Activated T-cell treated with anti-CD3 and anti-CD28 coated beads, Interleukin-2, amount 50 U/mL, for 4 hours (primary cell): ENCODE measurements at regions not wholly inside any gene's neighbourhood (a gene's known extent, or its start where the extent isn't known, plus 50 kb on each side); places are given as distances from the start of the nearest gene placed in this dataset.
"Not testable (repeated sequence)": the region's sequence is repeated elsewhere in the genome, so short reads cannot be mapped to it uniquely, and the experiment has no call there.

Experiments used
- ATAC-seq, 2 donors: fragments of 200-7000 bp; cut with Tn5 transposase; one replicate each; pipeline ENCODE4 v1.10.0; 2021
- DNase-seq: peaks from one replicate; pipeline ENCODE4 v3.0.0-alpha.2; 2020
- H3K27me3 Mint-ChIP-seq: one replicate; pipeline ENCODE4 v1.8.0; 2021; ENCODE audit warnings: low read depth, mixed read lengths
- H3K36me3 Mint-ChIP-seq: one replicate; pipeline ENCODE4 v1.8.0; 2022; ENCODE audit warnings: mixed read lengths; ENCODE audit not compliant: insufficient read depth
- H3K4me1 Mint-ChIP-seq: one replicate; pipeline ENCODE4 v1.8.0; 2021; ENCODE audit warnings: low read depth, mixed read lengths
- H3K4me3 Mint-ChIP-seq: one replicate; pipeline ENCODE4 v1.8.0; 2021; ENCODE audit warnings: mild to moderate bottlenecking, moderate library complexity, mixed read lengths
- H3K9me3 Mint-ChIP-seq: one replicate; pipeline ENCODE4 v1.8.0; 2021; ENCODE audit warnings: mixed read lengths

DNA sequence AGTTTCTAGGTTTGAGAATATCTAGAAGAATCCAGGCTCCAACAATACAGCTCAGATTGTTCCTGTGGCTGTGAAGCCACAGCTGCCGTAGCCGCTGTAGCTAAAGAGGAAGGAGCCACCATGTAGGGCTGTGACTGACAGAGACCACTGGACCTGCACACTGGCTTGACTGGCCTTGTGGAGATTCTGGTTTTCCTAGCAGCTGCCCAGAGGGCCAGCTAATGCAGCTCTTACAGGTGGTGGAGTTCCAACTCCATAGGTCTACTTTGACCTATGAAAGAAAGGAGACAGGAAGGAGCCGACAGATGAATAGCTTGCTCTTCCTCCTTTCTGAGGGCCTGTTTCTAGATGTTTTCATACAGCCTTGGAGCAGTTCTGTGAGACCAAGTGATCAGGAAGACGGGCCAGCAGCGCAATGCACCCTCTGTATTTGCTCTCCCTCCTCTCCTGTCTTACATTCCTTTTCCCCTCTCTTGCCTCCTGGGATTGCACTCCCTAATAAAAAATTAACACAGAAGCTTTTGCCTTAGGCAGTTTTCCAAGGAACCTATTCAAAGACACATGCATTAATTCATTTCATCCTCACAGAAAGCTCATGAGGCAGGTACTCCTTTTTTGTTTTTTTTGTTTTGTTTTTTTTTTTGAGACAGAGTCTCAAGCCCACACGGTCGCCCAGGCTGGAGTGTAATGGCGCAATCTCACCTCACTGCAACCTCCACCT lies 51.8 kb upstream of the MYB start:
- H3K4me3 Mint-ChIP-seq: no peak overlapping the region
- DNase-seq (no peak), ATAC-seq (peak; percentile 51 to 56)
- H3K9me3 Mint-ChIP-seq: no peaks in the 10 kb centered on the region
- peaks cover 33% of the 10 kb centered on the region for H3K4me1 Mint-ChIP-seq
- no peaks in the 10 kb centered on the region for H3K27me3 Mint-ChIP-seq
- no peaks in the 10 kb centered on the region for H3K36me3 Mint-ChIP-seq

GRCh38 chr6:135128268-135128914 lies 52.7 kb upstream of the MYB start:
- ATAC-seq: peak; percentile 97 to 99
- no peaks in the 10 kb centered on the region for H3K9me3 Mint-ChIP-seq
- peaks cover 33% of the 10 kb centered on the region for H3K4me1 Mint-ChIP-seq
- H3K4me3 Mint-ChIP-seq: peak overlapping the region; percentile 59
- H3K27me3 Mint-ChIP-seq: no peaks in the 10 kb centered on the region
- no peaks in the 10 kb centered on the region for H3K36me3 Mint-ChIP-seq
- DNase-seq: peak; percentile 55

DNA sequence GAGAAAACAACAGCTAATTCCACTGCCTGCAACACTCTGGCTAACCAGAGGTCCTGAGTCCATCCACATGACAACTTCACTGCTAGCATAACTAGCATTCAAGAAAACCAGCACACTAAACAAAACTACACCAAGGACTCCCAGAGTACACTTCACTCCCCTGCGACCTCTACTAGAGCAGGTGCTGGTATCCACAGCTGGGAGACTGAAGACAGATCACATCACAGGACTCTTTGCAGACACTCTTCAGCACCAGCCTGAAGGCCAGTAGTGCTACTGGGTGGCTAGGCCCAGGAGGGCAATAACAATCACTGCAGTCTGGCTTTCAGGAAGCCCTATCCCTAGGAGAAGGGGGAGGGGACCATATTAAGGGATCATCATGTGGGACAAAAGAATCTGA lies 54.4 kb upstream of the MYB start:
- DNase-seq (no peak), ATAC-seq (no peak)
- Mint-ChIP-seq H3K27me3 (no peaks in the 10 kb centered on the region), H3K9me3 (no peaks in the 10 kb centered on the region), H3K4me1 (peaks cover 29% of the 10 kb centered on the region), H3K36me3 (no peaks in the 10 kb centered on the region), H3K4me3 (no peak overlapping the region)

DNA sequence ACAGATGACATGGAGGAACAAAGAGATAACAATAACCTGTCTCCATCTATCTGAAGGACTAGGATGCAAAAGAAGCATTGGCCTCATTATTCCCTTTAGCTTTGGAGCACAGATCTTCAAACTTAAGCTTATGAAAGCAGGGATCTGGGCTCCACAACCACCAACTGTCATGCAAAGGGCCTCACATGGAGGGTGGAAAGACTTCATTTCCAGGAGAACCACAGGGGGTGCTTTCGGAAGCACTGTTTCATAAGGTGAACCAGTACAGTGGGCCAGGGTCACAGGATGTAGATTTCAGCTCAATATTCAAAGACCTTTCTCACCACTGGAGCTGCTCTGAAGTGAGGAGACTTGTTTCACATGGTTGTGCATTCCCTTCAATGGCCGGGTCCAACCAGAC lies 55.1 kb upstream of the MYB start:
- Mint-ChIP-seq H3K9me3 (no peaks in the 10 kb centered on the region), H3K4me3 (no peak overlapping the region), H3K36me3 (no peaks in the 10 kb centered on the region), H3K4me1 (peaks cover 35% of the 10 kb centered on the region), H3K27me3 (no peaks in the 10 kb centered on the region)
- ATAC-seq (no peak), DNase-seq (no peak)

GRCh38 chr6:135121434-135121833 lies 59.7 kb upstream of the MYB start:
- H3K27me3 Mint-ChIP-seq: no peaks in the 10 kb centered on the region
- H3K36me3 Mint-ChIP-seq: no peaks in the 10 kb centered on the region
- DNase-seq (no peak), ATAC-seq (peak; percentile 34 to 41)
- H3K9me3 Mint-ChIP-seq: no peaks in the 10 kb centered on the region
- peaks cover 35% of the 10 kb centered on the region for H3K4me1 Mint-ChIP-seq
- no peak overlapping the region for H3K4me3 Mint-ChIP-seq

GRCh38 chr6:135118134-135118730 lies 62.9 kb upstream of the MYB start:
- no peak for ATAC-seq
- no peaks in the 10 kb centered on the region for H3K27me3 Mint-ChIP-seq
- H3K9me3 Mint-ChIP-seq: no peaks in the 10 kb centered on the region
- no peak for DNase-seq
- H3K4me1 Mint-ChIP-seq: peaks cover 62% of the 10 kb centered on the region
- H3K36me3 Mint-ChIP-seq: no peaks in the 10 kb centered on the region
- H3K4me3 Mint-ChIP-seq: no peak overlapping the region

- DNase-seq: no peak
- Mint-ChIP-seq H3K4me1 (peaks cover 70% of the 10 kb centered on the region), H3K27me3 (no peaks in the 10 kb centered on the region), H3K36me3 (peaks cover 3% of the 10 kb centered on the region), H3K4me3 (peak overlapping the region; percentile 31), H3K9me3 (peaks cover 5% of the 10 kb centered on the region)
- ATAC-seq: peak; percentile 11 to 21
Measured at GRCh38 chr6:135117413-135117968, 62.9 kb upstream of the HBS1L start.

- H3K27me3 Mint-ChIP-seq: no peaks in the 10 kb centered on the region
- peak overlapping the region; percentile 31 for H3K4me3 Mint-ChIP-seq
- peaks cover 5% of the 10 kb centered on the region for H3K9me3 Mint-ChIP-seq
- peaks cover 68% of the 10 kb centered on the region for H3K4me1 Mint-ChIP-seq
- DNase-seq (no peak), ATAC-seq (no peak)
- H3K36me3 Mint-ChIP-seq: peaks cover 3% of the 10 kb centered on the region
Measured at GRCh38 chr6:135116571-135116970, 61.9 kb upstream of the HBS1L start.

DNA sequence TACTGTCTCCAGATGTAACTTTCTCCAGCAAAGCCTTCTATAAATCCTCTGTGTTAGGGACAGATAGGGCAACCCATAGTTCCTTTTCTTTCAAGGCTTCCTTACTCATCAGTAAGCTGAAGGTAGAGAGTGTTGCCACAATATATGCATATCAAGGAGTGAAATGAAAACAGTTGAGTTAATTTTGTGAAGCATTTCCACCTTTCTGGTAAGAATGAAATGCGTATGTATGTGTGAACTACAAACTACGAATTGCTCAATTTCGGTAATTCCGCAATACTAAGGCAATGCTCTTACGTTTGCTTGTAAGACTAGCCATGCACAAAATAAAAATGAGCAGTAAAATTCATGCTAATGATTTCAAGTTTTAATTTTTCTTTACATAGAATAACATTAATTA lies 61.2 kb upstream of the HBS1L start:
- DNase-seq: no peak
- Mint-ChIP-seq H3K27me3 (no peaks in the 10 kb centered on the region), H3K9me3 (peaks cover 5% of the 10 kb centered on the region), H3K4me3 (peak overlapping the region; percentile 29), H3K4me1 (peaks cover 61% of the 10 kb centered on the region), H3K36me3 (peaks cover 3% of the 10 kb centered on the region)
- peak; percentile 69 to 77 for ATAC-seq

DNA sequence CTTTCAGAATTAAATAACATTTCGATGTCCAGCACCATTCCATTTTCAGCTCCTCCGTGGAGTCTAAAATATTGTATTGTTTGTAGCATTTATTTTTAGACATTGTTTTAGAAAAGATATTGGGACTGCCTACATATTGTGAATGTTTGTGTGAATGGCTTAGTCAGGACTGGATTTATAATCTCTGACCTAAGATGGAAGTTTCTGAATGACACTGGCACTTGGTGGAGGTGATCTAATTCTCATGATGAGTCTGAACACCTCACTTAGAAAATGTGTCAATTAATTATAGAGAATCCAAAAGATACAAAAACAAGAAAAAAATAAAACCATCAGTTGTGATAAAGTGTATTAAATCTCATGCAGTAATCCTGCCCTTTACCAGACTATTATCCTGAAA lies 60.8 kb upstream of the HBS1L start:
- Mint-ChIP-seq H3K4me1 (peaks cover 57% of the 10 kb centered on the region), H3K4me3 (peak overlapping the region; percentile 29), H3K9me3 (peaks cover 5% of the 10 kb centered on the region), H3K36me3 (peaks cover 3% of the 10 kb centered on the region), H3K27me3 (no peaks in the 10 kb centered on the region)
- DNase-seq (no peak), ATAC-seq (peak; percentile 61 to 67)

DNA sequence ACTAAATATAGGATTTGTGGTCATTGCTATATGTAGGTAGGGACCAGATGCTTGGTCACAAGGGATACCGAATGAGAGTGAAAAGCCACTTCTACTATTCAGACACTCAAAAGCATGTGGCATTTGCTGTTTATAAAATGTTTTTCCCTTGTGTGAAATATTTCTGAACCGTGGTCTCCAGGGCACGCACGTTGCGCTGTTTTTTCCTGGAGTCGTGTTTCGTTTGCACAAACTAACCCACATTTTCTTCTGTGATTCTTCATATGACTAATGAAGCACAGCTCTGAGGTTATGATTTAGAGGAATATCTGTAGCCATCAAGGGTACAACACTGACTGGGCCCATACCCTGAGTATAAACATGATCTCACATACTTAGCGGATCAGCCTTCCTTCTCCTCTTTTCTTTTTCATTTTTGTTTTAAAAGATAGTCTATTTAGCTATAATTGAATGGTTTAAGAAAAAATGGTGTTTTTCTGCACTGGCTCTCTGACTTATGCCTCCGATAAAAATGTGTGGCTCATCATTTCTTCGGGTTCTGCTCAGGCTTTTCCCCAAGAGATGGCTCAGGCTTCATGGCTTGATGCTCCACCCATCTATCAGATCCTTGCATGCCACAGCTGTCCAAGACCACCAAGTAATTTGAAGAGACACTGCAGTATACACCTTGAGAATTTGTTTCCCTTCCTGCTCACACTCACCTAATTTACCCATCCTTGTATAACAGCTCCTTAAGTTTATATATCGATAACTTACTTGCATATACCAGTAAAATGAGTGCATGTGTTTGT lies 59.9 kb upstream of the HBS1L start:
- no peaks in the 10 kb centered on the region for H3K27me3 Mint-ChIP-seq
- peaks cover 3% of the 10 kb centered on the region for H3K36me3 Mint-ChIP-seq
- ATAC-seq (peak; percentile 66 to 76), DNase-seq (no peak)
- H3K4me3 Mint-ChIP-seq: peak overlapping the region; percentile 49
- peaks cover 5% of the 10 kb centered on the region for H3K9me3 Mint-ChIP-seq
- H3K4me1 Mint-ChIP-seq: peaks cover 57% of the 10 kb centered on the region

GRCh38 chr6:135113860-135114259 lies 59.2 kb upstream of the HBS1L start:
- Mint-ChIP-seq H3K27me3 (no peaks in the 10 kb centered on the region), H3K36me3 (peaks cover 3% of the 10 kb centered on the region), H3K9me3 (peaks cover 5% of the 10 kb centered on the region), H3K4me1 (peaks cover 57% of the 10 kb centered on the region), H3K4me3 (peak overlapping the region; percentile 29)
- ATAC-seq: no peak
- DNase-seq: no peak

- DNase-seq, H3K9me3 Mint-ChIP-seq, H3K27me3 Mint-ChIP-seq, ATAC-seq, H3K36me3 Mint-ChIP-seq, H3K4me3 Mint-ChIP-seq: not testable (repeated sequence)
- peaks cover 52% of the 10 kb centered on the region for H3K4me1 Mint-ChIP-seq
Measured at GRCh38 chr6:135112951-135113350, 58.3 kb upstream of the HBS1L start.

DNA sequence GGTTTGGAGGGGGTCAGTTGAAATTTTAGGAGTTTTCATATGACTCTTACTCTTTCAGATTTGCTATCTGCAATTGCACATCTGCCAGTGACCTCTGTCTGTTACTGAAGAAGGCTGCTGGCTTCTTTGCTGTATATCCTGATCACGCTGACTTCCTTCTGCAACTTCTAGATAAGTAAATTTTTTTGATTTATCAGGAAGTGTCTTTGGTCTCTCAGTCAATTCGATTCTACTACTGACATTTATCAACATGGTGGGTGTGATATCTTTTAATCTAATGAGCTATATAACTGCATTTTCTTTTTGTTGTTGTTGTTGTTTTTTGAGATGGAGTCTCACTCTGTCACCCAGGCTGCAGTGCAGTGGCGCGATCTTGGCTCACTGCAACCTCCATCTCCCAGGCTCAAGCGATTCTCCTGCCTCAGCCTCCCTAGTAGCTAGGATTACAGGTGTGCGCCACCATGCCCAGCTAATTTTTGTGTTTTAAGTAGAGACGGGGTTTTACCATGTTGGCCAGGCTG lies 55.7 kb upstream of the HBS1L start:
- ATAC-seq, H3K9me3 Mint-ChIP-seq, H3K36me3 Mint-ChIP-seq, H3K4me3 Mint-ChIP-seq, H3K27me3 Mint-ChIP-seq, DNase-seq: not testable (repeated sequence)
- peaks cover 27% of the 10 kb centered on the region for H3K4me1 Mint-ChIP-seq
